GM12891 (cell line): ENCODE measurements at regions not wholly inside any gene's neighbourhood (a gene's known extent, or its start where the extent isn't known, plus 50 kb on each side); places are given as distances from the start of the nearest gene placed in this dataset.

Experiments used
- PAX5 ChIP-seq: IDR thresholded peaks from 2 replicates; pipeline ENCODE4 v1.6.1; 2011; ENCODE audit warnings: low read length, moderate library complexity, mild to moderate bottlenecking; ENCODE audit not compliant: insufficient read depth, severe bottlenecking
- POLR2A ChIP-seq: IDR thresholded peaks from 2 replicates; pipeline ENCODE4 v1.6.1; 2011; ENCODE audit warnings: low read depth, low read length, control low read depth
- POLR2AphosphoS5 ChIP-seq: IDR thresholded peaks from 2 replicates; pipeline ENCODE4 v1.6.1; 2011; ENCODE audit warnings: low read depth, low read length, control low read depth
- TAF1 ChIP-seq: IDR thresholded peaks from 2 replicates; pipeline ENCODE4 v1.6.1; 2011; ENCODE audit warnings: low read depth, low read length, control low read depth

- no peak for TF ChIP-seq TAF1
- TF ChIP-seq POLR2AphosphoS5: no peak
- TF ChIP-seq POLR2A: no peak
- TF ChIP-seq PAX5: no peak
Observed at GRCh38 chr2:67792681-67793091, 270.1 kb downstream of the C1D start.
